Endothelial cell of umbilical vein (primary cell): ENCODE measurements at regions not wholly inside any gene's neighbourhood (a gene's known extent, or its start where the extent isn't known, plus 50 kb on each side); places are given as distances from the start of the nearest gene placed in this dataset.

Source experiments
- BruUV-seq: library from RNA; stranded (reverse); fragments of 400-500 nt; replicated peaks from 2 replicates; lab custom pipeline; 2021; lab: Mats Ljungman, UMichigan
- CTCF ChIA-PET: fragments of 300-600, 350-600 bp; sonication (Branson Sonifier 250); formaldehyde crosslinking; loops from one replicate; lab custom pipeline; 2021; ENCODE audit warnings: antibody characterized with exemption, inconsistent platforms; lab: Charles Lee
- POLR2A ChIA-PET: fragments of 300-600, 350-600 bp; sonication (Branson Sonifier 250); formaldehyde crosslinking; loops from one replicate; lab custom pipeline; 2021; ENCODE audit warnings: antibody characterized with exemption, inconsistent platforms; lab: Charles Lee
- DNase-seq: peaks from one replicate; pipeline ENCODE4 v3.0.0-alpha.2; 2011; ENCODE audit warnings: low read depth, low spot score
- FAIRE-seq: peaks from 2 replicates; lab custom pipeline; 2011; peaks lifted over from hg19 to GRCh38; lab: Jason Lieb, UNC
- H2AFZ ChIP-seq: 2 replicates; pipeline ENCODE4 v1.6.0; 2012; ENCODE audit warnings: low read depth, low read length, control low read depth, inconsistent platforms
- H3K27ac ChIP-seq: 2 replicates; pipeline ENCODE4 v1.5.1; 2011; ENCODE audit warnings: low read depth, mild to moderate bottlenecking, control low read depth, low read length, moderate library complexity; ENCODE audit not compliant: insufficient read depth
- H3K27me3 ChIP-seq, 2 experiments: 2 replicates each; pipeline versions ENCODE4 v1.6.0 to v1.6.1; 2011; ENCODE audit warnings: low read length in 2 of 2, mixed read lengths in 1 of 2; ENCODE audit not compliant: control insufficient read depth in 2 of 2, insufficient read depth in 2 of 2
- H3K36me3 ChIP-seq, 2 experiments: 2 replicates in 1 of 2; 3 replicates in 1 of 2; pipeline ENCODE4 v1.5.1; 2011; ENCODE audit warnings: low read length in 2 of 2, mild to moderate bottlenecking in 1 of 2, moderate library complexity in 1 of 2; ENCODE audit not compliant: control insufficient read depth in 2 of 2, insufficient read depth in 2 of 2; ENCODE audit errors: extremely low read depth in 1 of 2
- H3K4me1 ChIP-seq: 3 replicates; pipeline ENCODE4 v1.5.1; 2011; ENCODE audit warnings: mild to moderate bottlenecking, low read length; ENCODE audit not compliant: control insufficient read depth, insufficient read depth; ENCODE audit errors: extremely low read depth
- H3K4me2 ChIP-seq: 2 replicates; pipeline ENCODE4 v1.6.1; 2011; ENCODE audit warnings: low read length, control low read depth, mixed read lengths; ENCODE audit not compliant: insufficient read depth
- H3K4me3 ChIP-seq, 3 experiments: fragments of 200-600 bp in 1 of 3; sonication (generic), shearing (Covaris generic) in 1 of 3; replicated peaks in 1 of 3; 2 replicates each; pipeline ENCODE4 v1.5.1; 2011 to 2016; ENCODE audit warnings: control low read depth in 3 of 3, low read length in 3 of 3, mild to moderate bottlenecking in 2 of 3, inconsistent platforms in 1 of 3, low read depth in 1 of 3, moderate library complexity in 1 of 3; ENCODE audit not compliant: insufficient read depth in 1 of 3
- H3K79me2 ChIP-seq: 2 replicates; pipeline ENCODE4 v1.6.0; 2012; ENCODE audit warnings: low read length, inconsistent platforms; ENCODE audit not compliant: control insufficient read depth, insufficient read depth
- H3K9ac ChIP-seq: replicated peaks from 2 replicates; pipeline ENCODE3; 2011; ENCODE audit warnings: low read length, control low read depth; ENCODE audit not compliant: insufficient read depth; ENCODE audit errors: extremely low read depth
- H3K9me1 ChIP-seq: replicated peaks from 3 replicates; pipeline ENCODE4 v1.6.0; 2011; ENCODE audit warnings: mild to moderate bottlenecking, low read length; ENCODE audit not compliant: control insufficient read depth, insufficient read depth; ENCODE audit errors: extremely low read depth
- H3K9me3 ChIP-seq: replicated peaks from 2 replicates; pipeline ENCODE4 v1.5.1; 2012; ENCODE audit warnings: low read length, inconsistent platforms; ENCODE audit not compliant: control insufficient read depth, insufficient read depth
- H4K20me1 ChIP-seq: replicated peaks from 2 replicates; pipeline ENCODE3; 2011; ENCODE audit warnings: mild to moderate bottlenecking, low read length; ENCODE audit not compliant: control insufficient read depth, insufficient read depth; ENCODE audit errors: extremely low read depth
- CTCF ChIP-seq, 2 donors: IDR thresholded peaks; 1 replicate in 1 of 2; 2 replicates in 1 of 2; pipeline ENCODE4 v1.5.1; 2011; ENCODE audit warnings: low read length in 2 of 2, mild to moderate bottlenecking in 2 of 2, moderate library complexity in 2 of 2, control low read depth in 1 of 2, inconsistent platforms in 1 of 2, low read depth in 1 of 2; ENCODE audit not compliant: insufficient read depth in 1 of 2; ENCODE audit errors: extremely low read depth in 1 of 2
- EZH2 ChIP-seq: IDR thresholded peaks from 2 replicates; pipeline ENCODE4 v1.6.1; 2012; ENCODE audit warnings: borderline replicate concordance, low read depth, mild to moderate bottlenecking, moderate library complexity, low read length, inconsistent platforms; ENCODE audit not compliant: severe bottlenecking
- FOS ChIP-seq: IDR thresholded peaks from 2 replicates; pipeline ENCODE4 v1.6.1; 2011; ENCODE audit warnings: mild to moderate bottlenecking, low read length, moderate library complexity, borderline replicate concordance; ENCODE audit not compliant: insufficient read depth
- GATA2 ChIP-seq: IDR thresholded peaks from 2 replicates; pipeline ENCODE4 v1.7.0; 2011; ENCODE audit warnings: low read depth, mild to moderate bottlenecking, moderate library complexity, mixed read lengths, low read length; ENCODE audit not compliant: insufficient read length, insufficient read depth
- JUN ChIP-seq: IDR thresholded peaks from 2 replicates; pipeline ENCODE4 v1.6.1; 2011; ENCODE audit warnings: borderline replicate concordance, low read depth; ENCODE audit not compliant: insufficient read length, insufficient read depth
- MAX ChIP-seq: IDR thresholded peaks from 2 replicates; pipeline ENCODE4 v1.6.1; 2011; ENCODE audit not compliant: insufficient read depth, insufficient read length
- MYC ChIP-seq: IDR thresholded peaks from one replicate; pipeline ENCODE4 v1.6.1; 2011; ENCODE audit warnings: mild to moderate bottlenecking, low read depth, low read length
- POLR2A ChIP-seq: IDR thresholded peaks from 2 replicates; pipeline ENCODE4 v1.6.1; 2012; ENCODE audit warnings: low read depth, mild to moderate bottlenecking, control low read depth, low read length
- POLR2AphosphoS5 ChIP-seq: IDR thresholded peaks from 2 replicates; pipeline ENCODE4 v1.6.1; 2012; ENCODE audit warnings: low read depth, mild to moderate bottlenecking, control low read depth, low read length, moderate library complexity; ENCODE audit not compliant: insufficient read depth
- dilution Hi-C: fragments of 300-500 bp; cut with MboI; formaldehyde crosslinking; loops from one replicate; pipeline ENCODE4 v1.15.0; 2019; ENCODE audit warnings: low sequenced_read_pairs; ENCODE audit not compliant: extremely low pct_ligation_motif_present
- intact Hi-C: fragments of 100-400 bp; cut with micrococcal nuclease; formaldehyde crosslinking; loops from one replicate; pipeline ENCODE4 v1.10.0; 2022

GRCh38 chr3:107077391-107077790, 299.8 kb upstream of the CCDC54 start:
- Histone ChIP-seq H3K9me3 (no peaks in the 10 kb centered on the region), H3K27ac (no peak overlapping the region), H4K20me1 (no peaks in the 10 kb centered on the region), H3K4me1 (no peaks in the 10 kb centered on the region), H3K4me3 (no peak overlapping the region), H3K27me3 (no peaks in the 10 kb centered on the region), H2AFZ (no peak overlapping the region), H3K9ac (no peak overlapping the region), H3K4me2 (no peak overlapping the region), H3K9me1 (no peaks in the 10 kb centered on the region), H3K79me2 (no peaks in the 10 kb centered on the region), H3K36me3 (no peaks in the 10 kb centered on the region)
- ChIA-PET CTCF (interaction anchor here (3.2 kb wide), 1 partner anchor 13 kb away, joined by 15 read pairs; no protein-coding TSS in a partner anchor), POLR2A (no interaction called here)
- FAIRE-seq (no peak), DNase-seq (no peak)
- TF ChIP-seq CTCF (IDR thresholded peaks at IDR 0.05; ENCODE audit: extremely low read depth in 1 of 2, insufficient read depth in 1 of 2, low read depth in 1 of 2, low read length in 2 of 2) = no peak
- TF ChIP-seq POLR2AphosphoS5 = no peak
- no peak for TF ChIP-seq MAX
- TF ChIP-seq EZH2 = no peak
- no peak for TF ChIP-seq MYC
- TF ChIP-seq FOS = no peak
- no peak for TF ChIP-seq POLR2A
- no peak for TF ChIP-seq GATA2
- no peak for TF ChIP-seq JUN
- intact Hi-C loops (no loop called here), dilution Hi-C loops (no loop called here)
- no TSS peak for BruUV-seq
